GM18519 (cell line): ENCODE measurements at regions not wholly inside any gene's neighbourhood (a gene's known extent, or its start where the extent isn't known, plus 50 kb on each side); places are given as distances from the start of the nearest gene placed in this dataset.

Source experiments
- ATAC-seq: cut with Tn5 transposase; IDR thresholded peaks from one replicate; pipeline ENCODE4 v1.9.1; 2021; ENCODE audit warnings: mild to moderate bottlenecking, moderate library complexity; ENCODE audit not compliant: unreplicated experiment, low FRiP score

GRCh38 chr4:149927514-149927913 is 111.9 kb upstream of the IQCM start:
- no peak for ATAC-seq

- no peak for ATAC-seq
These were observed 112.9 kb upstream of the IQCM start for GRCh38 chr4:149928507-149928906.

GRCh38 chr4:149931431-149931830 is 115.8 kb upstream of the IQCM start:
- no peak for ATAC-seq

GRCh38 chr4:149932188-149932587 is 116.5 kb upstream of the IQCM start:
- ATAC-seq, result no peak

- ATAC-seq, result no peak
These were observed 117.5 kb upstream of the IQCM start for GRCh38 chr4:149933120-149933519.

GRCh38 chr4:149933883-149934282 is 118.2 kb upstream of the IQCM start:
- no peak for ATAC-seq

- ATAC-seq, result no peak
These were observed 128.9 kb upstream of the DCLK2 start for GRCh38 chr4:149949381-149949780.

- no peak for ATAC-seq
These were observed 126.9 kb upstream of the DCLK2 start for GRCh38 chr4:149951152-149951900.

GRCh38 chr4:149952101-149952500 is 126.1 kb upstream of the DCLK2 start:
- ATAC-seq, result no peak

GRCh38 chr4:149952716-149953115 is 125.5 kb upstream of the DCLK2 start:
- ATAC-seq, result no peak

- no peak for ATAC-seq
These were observed 122.4 kb upstream of the DCLK2 start for GRCh38 chr4:149955780-149956390.

- ATAC-seq, result no peak
These were observed 121.6 kb upstream of the DCLK2 start for GRCh38 chr4:149956678-149957077.

GRCh38 chr4:149961876-149962597 is 116.2 kb upstream of the DCLK2 start:
- ATAC-seq, result no peak

- ATAC-seq, result no peak
These were observed 114.0 kb upstream of the DCLK2 start for GRCh38 chr4:149964001-149964796.

- ATAC-seq, result no peak
These were observed 113.0 kb upstream of the DCLK2 start for GRCh38 chr4:149965206-149965605.

GRCh38 chr4:149972407-149972806 is 105.8 kb upstream of the DCLK2 start:
- ATAC-seq, result no peak

GRCh38 chr4:149973181-149973580 is 105.1 kb upstream of the DCLK2 start:
- no peak for ATAC-seq

GRCh38 chr4:149975172-149975571 is 103.1 kb upstream of the DCLK2 start:
- no peak for ATAC-seq

GRCh38 chr4:149980121-149980682 is 98.0 kb upstream of the DCLK2 start:
- no peak for ATAC-seq

- peak; percentile 89 for ATAC-seq
These were observed 97.3 kb upstream of the DCLK2 start for GRCh38 chr4:149980941-149981340.
